Ishikawa (cell line): ENCODE measurements at regions not wholly inside any gene's neighbourhood (a gene's known extent, or its start where the extent isn't known, plus 50 kb on each side); places are given as distances from the start of the nearest gene placed in this dataset.

ENCODE experiments used
- CEBPB ChIP-seq: IDR thresholded peaks from 2 replicates; pipeline ENCODE4 v1.6.1; 2012
- CREB1 ChIP-seq: IDR thresholded peaks from 2 replicates; pipeline ENCODE4 v1.6.1; 2012; ENCODE audit warnings: low read depth
- EGR1 ChIP-seq: IDR thresholded peaks from 2 replicates; pipeline ENCODE4 v1.6.1; 2012
- EP300 ChIP-seq: IDR thresholded peaks from 2 replicates; pipeline ENCODE4 v1.6.1; 2012; ENCODE audit warnings: borderline replicate concordance
- FOXM1 ChIP-seq: IDR thresholded peaks from 2 replicates; pipeline ENCODE4 v1.6.1; 2012; ENCODE audit warnings: low read depth, borderline replicate concordance
- NFIC ChIP-seq: IDR thresholded peaks from 2 replicates; pipeline ENCODE4 v1.6.1; 2012
- RAD21 ChIP-seq: IDR thresholded peaks from 2 replicates; pipeline ENCODE4 v1.6.1; 2012; ENCODE audit warnings: low read depth
- REST ChIP-seq: IDR thresholded peaks from 2 replicates; pipeline ENCODE4 v1.6.1; 2012; ENCODE audit warnings: low read depth, mild to moderate bottlenecking
- TAF1 ChIP-seq: IDR thresholded peaks from 2 replicates; pipeline ENCODE4 v1.6.1; 2012; ENCODE audit warnings: low read depth, mild to moderate bottlenecking
- TCF12 ChIP-seq: IDR thresholded peaks from 2 replicates; pipeline ENCODE4 v1.6.1; 2012; ENCODE audit warnings: low read depth
- TEAD4 ChIP-seq: IDR thresholded peaks from 2 replicates; pipeline ENCODE4 v1.6.1; 2012
- USF1 ChIP-seq: IDR thresholded peaks from 2 replicates; pipeline ENCODE4 v1.6.1; 2012
- YY1 ChIP-seq: IDR thresholded peaks from 2 replicates; pipeline ENCODE4 v1.6.1; 2012; ENCODE audit warnings: low read depth
- ZBTB7A ChIP-seq: IDR thresholded peaks from 2 replicates; pipeline ENCODE4 v1.6.1; 2012; ENCODE audit warnings: low read depth
- TF ChIP-seq, protein P1 (sequence below): IDR thresholded peaks from 2 replicates; pipeline ENCODE4 v1.6.1; 2012

DNA sequence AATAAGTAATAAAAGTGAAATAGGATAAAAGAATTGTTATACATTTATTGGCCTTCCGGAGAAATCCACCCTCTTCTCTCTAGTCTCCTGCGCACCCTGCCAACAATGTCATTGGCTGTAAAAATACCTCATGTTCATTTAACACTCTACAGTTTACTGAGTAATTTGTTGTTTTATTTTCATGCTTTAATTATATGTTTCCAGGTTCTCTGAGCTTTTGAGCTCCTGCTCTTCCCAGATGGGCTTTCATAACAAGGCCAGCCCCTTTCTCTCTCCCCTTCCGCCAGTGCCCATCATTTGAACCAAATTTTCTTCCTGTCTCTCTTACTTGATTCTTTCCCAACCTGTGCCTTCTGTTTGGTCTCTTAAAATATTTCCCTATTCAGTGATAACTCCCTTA, 144.6 kb upstream of the PRSS1 start:
- TF ChIP-seq CREB1 (no peak), USF1 (no peak), EP300 (no peak), ZBTB7A (no peak), TEAD4 (no peak), FOXM1 (no peak), REST (no peak), TAF1 (no peak), RAD21 (no peak), EGR1 (no peak), CEBPB (no peak), TCF12 (no peak), NFIC (no peak), YY1 (no peak)
- TF ChIP-seq, protein P1, sequence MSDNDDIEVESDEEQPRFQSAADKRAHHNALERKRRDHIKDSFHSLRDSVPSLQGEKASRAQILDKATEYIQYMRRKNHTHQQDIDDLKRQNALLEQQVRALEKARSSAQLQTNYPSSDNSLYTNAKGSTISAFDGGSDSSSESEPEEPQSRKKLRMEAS = no peak

- TF ChIP-seq TEAD4 (no peak), RAD21 (peak; percentile 75)
- TF ChIP-seq, protein P1 = no peak
These were observed 145.3 kb upstream of the PRSS1 start for GRCh38 chr7:142603870-142604448.

DNA sequence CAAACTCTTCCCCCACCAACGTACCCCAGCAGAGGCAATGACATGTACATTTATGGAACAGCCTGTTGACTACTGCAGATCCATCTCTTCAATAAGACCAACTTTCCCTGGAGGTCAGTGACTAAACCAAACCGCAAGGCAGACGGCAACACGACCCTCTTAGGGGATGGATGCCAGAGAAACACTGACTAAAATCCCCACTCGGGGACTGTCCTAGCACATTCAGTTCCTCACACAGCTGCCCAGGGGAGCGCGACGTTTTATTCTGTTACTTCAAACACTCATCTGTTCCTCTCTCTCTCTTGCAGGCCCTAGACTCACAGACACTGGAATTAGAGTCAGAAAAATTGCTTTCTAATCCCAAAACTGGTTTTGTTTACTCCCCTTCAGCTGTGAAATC, 146.5 kb upstream of the PRSS1 start:
- no peak for TF ChIP-seq USF1
- TF ChIP-seq ZBTB7A = no peak

- no peak for TF ChIP-seq REST
- TF ChIP-seq USF1 = no peak
- no peak for TF ChIP-seq FOXM1
- no peak for TF ChIP-seq TCF12
- TF ChIP-seq NFIC = no peak
- no peak for TF ChIP-seq EP300
- TF ChIP-seq TEAD4 = no peak
- TF ChIP-seq ZBTB7A = no peak
- no peak for TF ChIP-seq CREB1
- TF ChIP-seq EGR1 = no peak
- no peak for TF ChIP-seq TAF1
- TF ChIP-seq YY1 = no peak
- TF ChIP-seq RAD21 = no peak
- TF ChIP-seq, protein P1 = no peak
These were observed 147.1 kb upstream of the PRSS1 start for GRCh38 chr7:142602183-142602582.

DNA sequence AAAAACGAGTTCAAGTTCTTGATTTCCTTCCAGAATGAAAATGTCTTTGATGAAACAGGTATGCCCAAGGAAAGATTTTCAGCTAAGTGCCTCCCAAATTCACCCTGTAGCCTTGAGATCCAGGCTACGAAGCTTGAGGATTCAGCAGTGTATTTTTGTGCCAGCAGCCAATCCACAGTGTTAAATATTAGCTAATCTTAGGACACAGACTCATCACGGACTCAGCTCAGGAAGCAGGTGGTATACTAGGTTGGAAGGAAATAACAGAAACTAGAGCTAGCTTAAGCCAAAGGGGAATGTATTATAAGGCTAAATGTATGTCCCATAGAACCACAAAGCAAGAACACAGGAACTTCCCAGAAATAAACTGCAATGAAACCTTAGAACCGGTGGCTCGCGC, 151.0 kb upstream of the PRSS1 start:
- TF ChIP-seq NFIC (no peak), TAF1 (no peak), CREB1 (no peak), EP300 (no peak), FOXM1 (no peak)

DNA sequence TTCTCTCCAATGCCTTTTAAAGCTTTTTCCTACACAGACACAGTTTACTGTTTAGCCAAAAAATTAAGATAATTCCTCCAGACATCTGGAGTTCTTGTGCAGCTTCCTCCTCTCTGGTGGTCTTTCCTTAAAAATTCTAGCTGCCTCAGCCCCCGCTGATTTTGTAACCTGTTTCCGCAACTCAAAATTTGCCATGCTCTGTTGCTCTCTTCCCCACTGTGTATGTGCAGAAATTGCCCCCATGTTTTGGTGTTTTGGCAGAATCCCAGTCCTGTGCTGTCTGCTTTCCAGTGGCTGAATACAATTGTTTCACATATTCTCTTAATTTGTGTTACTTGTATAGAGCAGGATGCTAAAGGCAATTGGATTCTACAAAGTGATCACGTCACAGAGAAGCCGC, 151.7 kb upstream of the PRSS1 start:
- TF ChIP-seq FOXM1 = no peak
- no peak for TF ChIP-seq ZBTB7A
- TF ChIP-seq EGR1 = no peak
- no peak for TF ChIP-seq RAD21
- TF ChIP-seq USF1 = no peak
- TF ChIP-seq NFIC = no peak
- TF ChIP-seq EP300 = no peak
- no peak for TF ChIP-seq YY1
- TF ChIP-seq TEAD4 = no peak
